Central memory CD8-positive, alpha-beta T cell (primary cell): ENCODE measurements at regions not wholly inside any gene's neighbourhood (a gene's known extent, or its start where the extent isn't known, plus 50 kb on each side); places are given as distances from the start of the nearest gene placed in this dataset.

Experiments used
- ATAC-seq: fragments of 150-1000 bp; cut with Tn5 transposase; replicated peaks from 2 replicates; pipeline ENCODE4 v1.10.0; 2022; ENCODE audit warnings: mild to moderate bottlenecking, moderate FRiP score, moderate number of reproducible peaks; ENCODE audit not compliant: poor library complexity, severe bottlenecking; ENCODE audit errors: extremely low read depth
- DNase-seq, 2 donors: peaks; one replicate each; pipeline ENCODE4 v3.0.0; 2021; ENCODE audit warnings: low spot score in 2 of 2
- H3K27ac Mint-ChIP-seq: one replicate; pipeline ENCODE4 v1.8.0; 2022; ENCODE audit warnings: low read depth, mild to moderate bottlenecking, moderate library complexity, mixed read lengths
- H3K27me3 Mint-ChIP-seq: one replicate; pipeline ENCODE4 v1.8.0; 2022; ENCODE audit warnings: mixed read lengths
- H3K36me3 Mint-ChIP-seq: one replicate; pipeline ENCODE4 v1.8.0; 2022; ENCODE audit warnings: mild to moderate bottlenecking, moderate library complexity, mixed read lengths; ENCODE audit not compliant: insufficient read depth
- H3K4me1 Mint-ChIP-seq: one replicate; pipeline ENCODE4 v1.8.0; 2022; ENCODE audit warnings: mixed read lengths
- H3K4me3 Mint-ChIP-seq: one replicate; pipeline ENCODE4 v1.8.0; 2022; ENCODE audit warnings: mild to moderate bottlenecking, moderate library complexity, mixed read lengths
- H3K9me3 Mint-ChIP-seq: one replicate; pipeline ENCODE4 v1.8.0; 2022; ENCODE audit warnings: mixed read lengths

GRCh38 chr14:87170179-87170578 is 822.8 kb downstream of the GALC start:
- Mint-ChIP-seq H3K27me3 (no peaks in the 10 kb centered on the region), H3K36me3 (no peaks in the 10 kb centered on the region), H3K27ac (no peak overlapping the region), H3K4me3 (no peak overlapping the region), H3K4me1 (no peaks in the 10 kb centered on the region), H3K9me3 (peaks cover 26% of the 10 kb centered on the region)
- DNase-seq (no peak), ATAC-seq (no peak)

GRCh38 chr14:87169362-87169761 is 823.6 kb downstream of the GALC start:
- H3K27ac Mint-ChIP-seq = no peak overlapping the region
- peaks cover 22% of the 10 kb centered on the region for H3K9me3 Mint-ChIP-seq
- H3K36me3 Mint-ChIP-seq = no peaks in the 10 kb centered on the region
- no peaks in the 10 kb centered on the region for H3K27me3 Mint-ChIP-seq
- DNase-seq = no peak
- H3K4me1 Mint-ChIP-seq = no peaks in the 10 kb centered on the region
- H3K4me3 Mint-ChIP-seq = no peak overlapping the region
- no peak for ATAC-seq

- Mint-ChIP-seq H3K4me1 (no peaks in the 10 kb centered on the region), H3K4me3 (no peak overlapping the region), H3K27me3 (no peaks in the 10 kb centered on the region), H3K27ac (no peak overlapping the region), H3K9me3 (peaks cover 37% of the 10 kb centered on the region), H3K36me3 (peaks cover 2% of the 10 kb centered on the region)
- DNase-seq (no peak), ATAC-seq (no peak)
These were observed 831.5 kb downstream of the GALC start for GRCh38 chr14:87161502-87161901.

GRCh38 chr14:87160989-87161388 is 832.0 kb downstream of the GALC start:
- Mint-ChIP-seq H3K27ac (no peak overlapping the region), H3K36me3 (peaks cover 2% of the 10 kb centered on the region), H3K4me1 (no peaks in the 10 kb centered on the region), H3K27me3 (no peaks in the 10 kb centered on the region), H3K4me3 (no peak overlapping the region), H3K9me3 (peaks cover 37% of the 10 kb centered on the region)
- ATAC-seq (no peak), DNase-seq (no peak)

- Mint-ChIP-seq H3K4me3 (no peak overlapping the region), H3K36me3 (peaks cover 2% of the 10 kb centered on the region), H3K9me3 (peaks cover 29% of the 10 kb centered on the region), H3K4me1 (no peaks in the 10 kb centered on the region), H3K27ac (no peak overlapping the region), H3K27me3 (no peaks in the 10 kb centered on the region)
- ATAC-seq (no peak), DNase-seq (no peak)
These were observed 834.7 kb downstream of the GALC start for GRCh38 chr14:87158283-87158682.

GRCh38 chr14:87156878-87157277 is 836.1 kb downstream of the GALC start:
- Mint-ChIP-seq H3K9me3 (peaks cover 32% of the 10 kb centered on the region), H3K36me3 (peaks cover 2% of the 10 kb centered on the region), H3K27me3 (no peaks in the 10 kb centered on the region), H3K4me1 (no peaks in the 10 kb centered on the region), H3K4me3 (no peak overlapping the region), H3K27ac (no peak overlapping the region)
- DNase-seq (no peak), ATAC-seq (no peak)

GRCh38 chr14:87155856-87156488 is 837.0 kb downstream of the GALC start:
- H3K27me3 Mint-ChIP-seq = no peaks in the 10 kb centered on the region
- H3K9me3 Mint-ChIP-seq = peaks cover 29% of the 10 kb centered on the region
- no peak for ATAC-seq
- H3K4me3 Mint-ChIP-seq = no peak overlapping the region
- DNase-seq = no peak
- no peaks in the 10 kb centered on the region for H3K4me1 Mint-ChIP-seq
- no peak overlapping the region for H3K27ac Mint-ChIP-seq
- peaks cover 2% of the 10 kb centered on the region for H3K36me3 Mint-ChIP-seq

GRCh38 chr14:87153901-87154300 is 839.1 kb downstream of the GALC start:
- H3K27me3 Mint-ChIP-seq = no peaks in the 10 kb centered on the region
- no peak overlapping the region for H3K27ac Mint-ChIP-seq
- H3K9me3 Mint-ChIP-seq = peaks cover 18% of the 10 kb centered on the region
- no peak for DNase-seq
- H3K4me1 Mint-ChIP-seq = no peaks in the 10 kb centered on the region
- no peak for ATAC-seq
- no peak overlapping the region for H3K4me3 Mint-ChIP-seq
- H3K36me3 Mint-ChIP-seq = peaks cover 2% of the 10 kb centered on the region

GRCh38 chr14:87153391-87153790 is 839.6 kb downstream of the GALC start:
- no peak for DNase-seq
- no peak overlapping the region for H3K27ac Mint-ChIP-seq
- H3K9me3 Mint-ChIP-seq = peaks cover 17% of the 10 kb centered on the region
- H3K4me1 Mint-ChIP-seq = no peaks in the 10 kb centered on the region
- H3K4me3 Mint-ChIP-seq = no peak overlapping the region
- no peak for ATAC-seq
- no peaks in the 10 kb centered on the region for H3K27me3 Mint-ChIP-seq
- no peaks in the 10 kb centered on the region for H3K36me3 Mint-ChIP-seq

- ATAC-seq (no peak), DNase-seq (no peak)
- Mint-ChIP-seq H3K9me3 (peaks cover 13% of the 10 kb centered on the region), H3K4me1 (no peaks in the 10 kb centered on the region), H3K4me3 (no peak overlapping the region), H3K27me3 (no peaks in the 10 kb centered on the region), H3K36me3 (no peaks in the 10 kb centered on the region), H3K27ac (no peak overlapping the region)
These were observed 840.3 kb downstream of the GALC start for GRCh38 chr14:87152693-87153092.

- no peak overlapping the region for H3K27ac Mint-ChIP-seq
- no peak overlapping the region for H3K4me3 Mint-ChIP-seq
- no peak for ATAC-seq
- DNase-seq = no peak
- H3K36me3 Mint-ChIP-seq = no peaks in the 10 kb centered on the region
- H3K27me3 Mint-ChIP-seq = no peaks in the 10 kb centered on the region
- no peaks in the 10 kb centered on the region for H3K4me1 Mint-ChIP-seq
- H3K9me3 Mint-ChIP-seq = peaks cover 7% of the 10 kb centered on the region
These were observed 843.2 kb downstream of the GALC start for GRCh38 chr14:87149583-87150354.

GRCh38 chr14:87148655-87149054 is 844.3 kb downstream of the GALC start:
- Mint-ChIP-seq H3K27ac (no peak overlapping the region), H3K27me3 (no peaks in the 10 kb centered on the region), H3K9me3 (peaks cover 7% of the 10 kb centered on the region), H3K4me3 (no peak overlapping the region), H3K4me1 (no peaks in the 10 kb centered on the region), H3K36me3 (no peaks in the 10 kb centered on the region)
- ATAC-seq (no peak), DNase-seq (no peak)

- ATAC-seq (no peak), DNase-seq (no peak)
- peaks cover 23% of the 10 kb centered on the region for H3K9me3 Mint-ChIP-seq
- no peak overlapping the region for H3K27ac Mint-ChIP-seq
- no peak overlapping the region for H3K4me3 Mint-ChIP-seq
- H3K27me3 Mint-ChIP-seq = no peaks in the 10 kb centered on the region
- no peaks in the 10 kb centered on the region for H3K36me3 Mint-ChIP-seq
- H3K4me1 Mint-ChIP-seq = no peaks in the 10 kb centered on the region
These were observed 850.3 kb downstream of the GALC start for GRCh38 chr14:87142551-87143211.
